CD1c-positive myeloid dendritic cell (primary cell): ENCODE measurements at regions not wholly inside any gene's neighbourhood (a gene's known extent, or its start where the extent isn't known, plus 50 kb on each side); places are given as distances from the start of the nearest gene placed in this dataset.

ENCODE experiments used
- DNase-seq: peaks from one replicate; pipeline ENCODE4 v3.0.0-alpha.2; 2016; ENCODE audit errors: extremely low spot score

DNA sequence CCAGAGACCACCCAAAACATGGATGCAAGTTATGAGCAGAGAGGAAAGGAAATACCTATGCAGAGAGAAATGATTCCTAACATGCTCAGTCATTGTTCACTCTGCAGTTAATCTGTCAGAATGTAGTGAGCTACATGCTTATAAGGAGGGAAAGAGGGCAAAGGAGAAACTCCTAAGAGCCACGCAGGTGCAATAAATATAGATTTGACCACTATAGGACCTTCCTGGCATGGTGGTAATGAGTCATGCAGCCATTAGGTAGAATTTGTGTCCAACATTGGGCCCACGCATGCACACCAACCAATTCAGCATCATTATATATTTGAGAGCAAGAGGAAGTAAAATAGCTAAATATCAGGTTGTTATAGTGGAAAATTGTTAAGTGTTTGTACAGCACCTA is 699.9 kb downstream of the DSC3 start:
- no peak for DNase-seq

DNA sequence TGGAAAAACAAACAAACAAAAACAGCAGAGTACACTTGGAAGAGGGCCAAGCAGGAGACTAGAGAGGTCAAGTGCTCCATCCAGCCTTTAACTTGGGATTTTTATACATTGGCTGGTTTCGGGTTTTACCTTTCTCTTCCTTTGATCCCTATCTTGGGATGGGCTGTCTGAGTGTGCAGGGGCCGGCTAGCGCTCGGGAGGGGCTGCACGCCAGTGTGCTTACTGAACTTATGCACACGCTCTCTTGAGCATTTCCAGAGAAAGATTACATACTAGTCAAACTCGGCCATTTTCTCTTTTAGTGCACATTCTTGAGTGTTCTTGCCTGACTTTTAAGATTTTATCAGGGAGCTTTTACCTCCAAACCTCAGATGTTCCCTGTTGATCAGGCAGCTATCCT is 707.8 kb downstream of the DSC3 start:
- DNase-seq, result no peak

DNA sequence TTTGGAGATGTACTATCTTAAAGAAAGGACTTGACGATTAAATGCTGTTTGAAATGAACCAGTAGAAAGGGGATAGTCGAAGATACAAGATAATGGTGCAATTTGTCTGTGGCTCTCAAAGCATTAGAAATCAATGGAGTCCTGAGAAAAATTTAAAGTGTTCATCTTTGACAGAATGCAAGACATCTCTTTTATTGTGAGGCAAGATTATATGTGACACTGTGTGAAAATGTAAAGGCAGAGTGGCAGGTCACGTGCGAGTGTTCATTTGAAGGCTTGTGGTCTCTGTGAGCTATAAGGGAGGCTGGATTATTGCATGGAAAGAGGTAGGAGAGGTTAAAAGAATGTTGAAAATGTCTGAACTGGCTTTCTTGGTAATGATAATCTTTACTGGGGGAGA is 709.2 kb downstream of the DSC3 start:
- no peak for DNase-seq

DNA sequence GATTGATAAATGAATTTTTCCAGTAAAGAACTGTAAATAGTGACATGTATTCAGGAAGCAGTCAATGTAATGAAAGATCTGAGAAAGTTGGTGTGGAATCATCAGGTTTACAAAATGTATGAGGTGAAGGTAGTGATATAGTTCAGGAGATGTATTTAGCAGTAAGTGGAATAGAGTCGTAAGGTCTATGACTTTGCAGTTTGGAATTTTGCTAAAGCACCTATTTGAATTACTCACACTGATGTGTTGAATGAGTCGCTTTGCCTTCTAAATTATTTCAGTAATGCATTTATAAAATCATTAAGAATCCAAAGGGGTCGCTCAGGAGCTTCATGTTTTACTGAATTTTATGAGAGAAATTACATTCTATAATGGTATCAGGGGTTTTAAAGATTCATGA is 713.7 kb downstream of the DSC3 start:
- no peak for DNase-seq

DNA sequence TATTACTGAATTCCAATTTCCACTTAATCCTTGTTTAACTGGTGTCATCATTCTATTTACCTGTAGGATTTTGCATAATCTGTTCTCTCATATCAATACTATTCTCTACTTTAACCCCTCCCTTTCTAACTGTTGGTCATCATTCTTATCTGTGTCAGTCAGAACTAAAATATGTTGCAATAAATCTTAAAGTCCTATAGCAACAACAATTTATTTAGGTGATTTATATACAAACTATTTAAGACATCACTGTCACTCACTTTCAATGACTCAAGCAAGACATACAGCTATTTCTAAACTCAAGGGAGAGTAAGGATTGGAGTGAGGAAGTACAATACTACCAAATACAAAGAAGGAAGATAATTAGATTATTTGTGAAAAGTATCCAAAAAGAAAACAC is 740.4 kb downstream of the DSC3 start:
- DNase-seq, result no peak

DNA sequence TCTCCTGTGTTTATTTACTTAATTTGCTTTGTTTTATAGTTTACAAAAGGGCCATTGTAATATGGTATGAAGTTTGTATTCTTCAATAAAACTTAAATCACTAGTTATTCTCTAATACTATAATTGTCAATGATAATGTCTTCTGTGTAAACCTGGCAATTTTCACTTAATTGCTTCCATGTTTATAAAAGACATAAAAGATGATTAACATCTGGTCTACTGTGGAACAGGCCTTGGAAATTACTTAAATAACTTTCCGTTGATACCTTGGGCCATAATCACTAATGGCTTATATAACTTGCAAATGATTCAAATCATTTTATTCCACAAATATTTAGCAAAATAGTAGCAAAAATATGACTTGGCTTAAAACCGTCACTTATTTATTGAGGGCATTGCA is 743.8 kb downstream of the DSC3 start:
- DNase-seq, result no peak

DNA sequence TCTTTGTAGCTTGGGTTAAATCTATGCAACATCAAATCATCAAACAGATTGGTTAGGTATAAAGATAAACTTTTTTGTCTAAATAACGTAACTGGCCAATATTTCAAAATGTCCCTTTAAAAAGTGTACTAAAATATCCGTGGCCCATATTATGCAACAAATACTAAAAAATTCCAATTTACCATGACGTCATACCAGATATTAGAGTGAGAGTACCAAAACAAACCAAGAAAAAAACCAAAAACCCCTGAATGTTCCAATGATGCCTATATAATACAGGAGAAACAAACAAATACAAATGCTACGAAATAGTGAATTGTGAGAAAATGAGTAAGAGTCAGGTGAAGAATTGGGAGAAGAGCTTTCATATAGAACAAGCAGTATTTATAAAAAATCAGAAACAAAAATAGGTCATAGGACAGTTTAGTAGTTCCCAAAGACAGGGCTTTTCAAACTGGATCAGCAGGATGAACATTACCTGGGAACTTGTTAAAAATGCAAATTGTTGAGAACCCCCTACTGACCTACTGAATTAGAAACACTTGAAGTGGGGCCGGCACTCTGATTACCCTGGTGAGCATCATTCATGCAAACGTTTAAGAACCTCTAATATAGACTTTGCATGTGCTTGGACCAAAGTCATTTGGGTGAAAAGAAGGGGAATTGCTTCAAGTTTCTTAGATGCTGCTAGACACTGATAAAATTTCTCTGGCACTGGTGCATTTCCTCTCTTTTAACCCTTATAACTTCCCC is 753.7 kb downstream of the DSC3 start:
- DNase-seq, result no peak

DNA sequence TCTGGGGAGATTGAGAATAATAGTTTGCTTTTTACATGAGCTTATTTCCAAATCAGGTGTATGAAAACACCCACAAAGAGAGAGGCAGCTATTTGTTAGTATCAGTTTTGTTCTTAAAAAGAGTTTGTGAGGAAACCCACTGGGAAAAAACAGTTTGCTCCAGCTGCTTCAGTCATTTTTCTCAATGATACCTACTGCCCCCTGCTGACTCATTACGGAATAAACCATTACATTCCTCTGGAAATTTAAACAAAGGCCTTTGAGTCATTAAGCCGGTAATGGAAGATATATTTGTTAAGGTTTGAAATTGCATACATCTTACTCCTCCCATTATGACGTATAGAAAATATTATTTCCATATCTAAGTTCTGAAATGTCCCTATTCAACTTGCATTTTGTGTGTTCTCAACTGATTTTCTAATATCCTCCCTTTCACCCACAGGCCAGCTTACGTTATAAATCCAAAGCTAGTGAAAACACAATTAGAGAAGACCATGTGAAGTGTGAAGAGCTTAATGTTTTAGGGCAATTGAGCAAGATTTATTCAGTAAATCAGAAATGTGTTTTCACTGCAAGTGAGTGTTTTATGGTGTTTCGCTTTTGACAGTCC is 761.6 kb downstream of the DSC3 start:
- peak; percentile 34 for DNase-seq

DNA sequence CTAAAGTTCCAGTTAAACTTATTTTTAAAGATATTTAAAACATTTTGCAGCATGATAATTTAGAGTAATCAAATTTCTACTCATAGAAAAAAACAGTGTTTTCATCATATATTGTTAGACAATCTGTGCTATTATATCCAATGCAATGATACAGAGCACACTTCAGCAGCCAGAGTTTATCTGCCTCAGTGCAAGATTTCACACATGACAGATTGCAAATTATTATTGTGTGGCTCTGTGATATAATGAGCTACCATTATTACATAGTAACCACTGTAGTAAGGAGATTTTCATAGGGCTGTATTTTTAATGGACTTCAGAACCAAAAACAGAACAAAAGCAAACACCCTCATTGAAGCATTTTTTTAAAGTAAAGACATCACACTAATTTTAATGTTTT is 762.4 kb downstream of the DSC3 start:
- DNase-seq, result no peak

DNA sequence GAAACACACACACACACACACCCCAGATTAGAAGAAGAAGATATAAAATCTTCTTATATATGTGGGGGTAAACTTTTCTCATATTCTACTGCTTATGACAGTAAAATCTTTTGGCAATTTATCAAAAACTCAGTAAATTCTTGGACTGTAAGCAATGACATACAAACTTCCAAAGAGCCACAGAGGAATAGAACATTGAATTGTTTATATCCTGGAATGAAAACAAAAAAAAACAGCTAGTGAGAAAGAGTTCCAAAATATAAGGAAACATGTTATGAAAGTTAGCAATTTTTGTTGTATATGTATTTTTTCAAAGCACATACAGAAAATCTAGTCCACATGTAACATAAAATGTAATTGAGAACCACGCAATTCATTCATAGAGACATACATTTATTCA is 764.9 kb downstream of the DSC3 start:
- DNase-seq, result no peak

DNA sequence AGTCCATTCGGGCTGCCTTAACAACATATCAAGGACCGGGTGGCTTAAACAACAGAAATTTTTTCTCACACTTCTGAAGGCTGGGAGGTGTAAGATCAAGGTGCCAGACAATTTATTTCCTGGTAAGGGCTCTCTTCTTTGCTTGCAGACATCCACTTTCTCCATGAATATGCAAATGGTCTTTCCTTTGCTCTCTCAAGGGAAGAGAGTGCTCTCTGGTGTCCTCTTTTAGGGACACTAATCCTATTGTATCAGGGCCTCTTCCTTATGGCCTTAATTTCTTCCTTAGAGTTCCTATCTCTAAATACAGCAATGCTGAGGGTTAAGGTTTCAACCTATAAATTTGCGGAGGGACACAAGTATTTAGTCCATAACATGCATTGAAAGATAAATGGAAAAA is 770.8 kb downstream of the DSC3 start:
- no peak for DNase-seq

DNA sequence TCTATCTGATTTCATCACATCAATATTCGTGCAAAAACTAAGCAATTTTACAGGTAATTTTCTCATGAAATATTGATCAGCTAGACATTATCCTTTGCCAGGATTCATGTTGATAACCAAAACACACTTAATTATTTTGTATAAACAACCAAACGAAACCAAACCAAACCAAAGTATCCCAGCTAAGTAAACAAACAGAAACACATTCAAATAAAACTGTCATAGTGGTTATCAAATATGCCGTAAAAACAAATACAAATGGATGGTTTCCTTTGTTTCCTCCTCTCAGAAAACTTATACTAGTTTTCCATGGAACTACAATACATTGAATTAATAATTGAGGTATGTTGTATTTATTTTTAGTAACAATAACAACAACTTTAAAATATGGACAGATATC is 777.4 kb downstream of the DSC3 start:
- DNase-seq, result no peak

DNA sequence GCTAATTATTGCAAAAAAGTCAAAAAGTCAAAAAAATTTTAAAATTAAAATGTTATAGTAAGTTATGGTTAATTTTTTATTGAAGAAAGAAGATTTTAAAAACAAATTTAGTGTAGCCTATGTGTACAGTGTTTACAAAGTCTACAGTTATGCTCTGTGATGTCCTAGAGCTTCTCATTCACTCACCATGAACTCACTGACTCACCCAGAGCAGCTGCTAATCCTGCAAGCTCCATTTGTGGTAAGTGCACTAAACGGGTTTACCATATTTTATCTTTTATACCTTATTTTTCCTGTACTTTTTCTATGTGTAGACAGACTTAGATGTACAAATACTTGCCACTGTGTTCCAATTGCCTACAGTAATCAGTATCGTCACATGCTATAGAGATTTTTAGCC is 788.2 kb downstream of the DSC3 start:
- no peak for DNase-seq

DNA sequence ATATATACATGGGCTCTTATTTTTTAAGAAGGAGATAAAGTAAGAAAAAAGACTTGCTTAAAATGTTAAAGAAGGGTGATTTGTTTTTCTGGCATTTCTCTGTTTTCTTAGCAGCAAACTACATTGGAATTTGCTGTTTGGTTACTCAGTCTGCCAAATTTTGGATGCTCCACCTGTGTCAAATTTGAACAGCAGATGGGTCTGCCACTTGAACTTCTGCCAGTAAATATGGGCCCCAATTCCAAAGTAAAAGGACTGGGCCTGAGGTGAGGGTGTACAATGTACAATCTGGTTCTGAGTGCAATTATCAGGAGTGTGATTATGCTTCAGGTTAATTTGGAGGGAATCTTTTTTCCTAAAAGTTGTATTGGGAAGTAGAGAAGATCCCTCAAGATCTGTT is 794.5 kb downstream of the DSC3 start:
- DNase-seq, result no peak

DNA sequence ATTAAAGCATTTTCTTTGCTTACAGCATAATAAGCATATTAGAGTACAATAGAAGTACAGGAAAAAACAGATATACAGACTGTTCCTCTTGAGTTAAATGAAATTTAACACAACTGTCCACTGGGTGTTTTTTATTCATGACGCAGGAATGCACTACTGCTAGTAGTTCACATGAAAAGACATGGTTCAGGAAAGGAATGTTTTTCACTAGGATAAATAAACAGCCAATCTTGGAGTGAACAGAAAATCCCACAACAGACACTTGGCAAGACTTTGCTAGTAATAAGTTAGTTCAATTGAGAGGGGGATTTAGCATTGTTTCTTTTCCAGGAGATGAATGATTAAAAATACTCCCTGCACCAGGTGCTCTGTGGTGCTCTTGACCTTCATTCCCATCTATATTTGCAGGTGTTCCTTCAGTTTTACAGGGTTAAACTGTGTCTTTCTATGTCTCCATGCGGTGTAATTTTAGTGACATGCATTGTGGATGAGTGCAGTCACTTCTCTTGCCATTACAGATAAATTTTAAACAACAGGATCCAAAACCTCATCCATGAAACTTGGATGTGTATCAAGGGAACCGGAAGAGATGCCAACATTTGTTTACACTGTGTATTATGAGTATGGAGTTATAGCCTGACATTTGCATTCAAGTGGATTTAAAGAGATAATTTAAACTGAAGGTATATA is 796.6 kb downstream of the DSC3 start:
- no peak for DNase-seq

DNA sequence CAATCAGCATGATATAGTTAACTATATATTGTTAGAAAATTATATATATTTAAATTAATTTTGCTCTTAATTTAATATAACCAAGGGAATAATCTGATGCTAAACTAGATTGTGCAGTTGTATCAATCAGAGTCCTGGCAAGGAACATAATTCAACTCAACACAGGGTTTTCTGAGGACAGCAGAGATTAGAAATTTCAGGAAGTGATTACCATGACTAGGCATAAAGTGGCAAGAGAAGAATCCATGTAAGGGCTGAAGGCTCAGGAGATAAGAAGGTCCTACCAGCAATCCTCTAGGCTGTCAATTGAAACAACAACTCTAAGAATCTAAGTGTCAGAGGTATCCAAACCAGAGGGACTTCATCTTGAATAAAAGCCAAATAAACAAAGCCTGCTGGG is 807.8 kb downstream of the DSC3 start:
- no peak for DNase-seq

DNA sequence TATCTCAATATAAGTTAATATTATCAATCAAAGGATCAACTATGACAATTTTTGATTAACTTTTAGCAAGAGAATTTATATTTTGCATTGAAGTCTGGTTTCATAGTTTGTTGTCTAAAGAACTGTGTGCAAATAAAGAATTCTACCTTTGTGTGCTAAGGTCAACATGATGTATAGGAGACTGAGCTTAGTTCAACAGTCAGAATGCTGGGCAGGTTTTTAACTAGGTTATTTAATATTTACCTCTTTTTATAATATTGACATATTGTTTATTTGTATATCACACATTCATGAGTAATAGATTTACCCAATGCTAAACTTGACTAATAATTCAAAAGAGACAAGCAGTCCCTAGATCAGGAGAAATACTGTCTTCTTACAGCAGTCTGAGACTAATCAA is 831.4 kb downstream of the DSC3 start:
- no peak for DNase-seq

DNA sequence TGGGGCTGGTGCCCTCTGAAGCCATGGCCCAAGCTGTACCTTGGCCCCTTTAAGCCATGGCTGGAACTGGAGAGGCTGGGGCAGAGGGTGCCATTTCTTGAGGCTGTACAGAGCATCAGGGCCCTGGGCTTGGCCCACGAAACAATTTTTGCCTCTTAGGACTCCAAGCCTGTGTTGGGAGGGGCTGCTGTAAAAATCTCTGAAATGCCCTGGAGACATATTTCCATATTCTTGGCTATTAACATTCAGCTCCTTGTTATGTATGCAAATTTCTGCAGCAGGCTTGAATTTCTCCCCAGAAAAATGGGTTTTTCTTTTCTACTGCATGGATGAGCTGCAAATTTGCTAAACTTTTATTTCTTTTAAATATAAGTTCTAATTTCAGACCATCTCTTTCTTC is 834.0 kb downstream of the DSC3 start:
- no peak for DNase-seq

DNA sequence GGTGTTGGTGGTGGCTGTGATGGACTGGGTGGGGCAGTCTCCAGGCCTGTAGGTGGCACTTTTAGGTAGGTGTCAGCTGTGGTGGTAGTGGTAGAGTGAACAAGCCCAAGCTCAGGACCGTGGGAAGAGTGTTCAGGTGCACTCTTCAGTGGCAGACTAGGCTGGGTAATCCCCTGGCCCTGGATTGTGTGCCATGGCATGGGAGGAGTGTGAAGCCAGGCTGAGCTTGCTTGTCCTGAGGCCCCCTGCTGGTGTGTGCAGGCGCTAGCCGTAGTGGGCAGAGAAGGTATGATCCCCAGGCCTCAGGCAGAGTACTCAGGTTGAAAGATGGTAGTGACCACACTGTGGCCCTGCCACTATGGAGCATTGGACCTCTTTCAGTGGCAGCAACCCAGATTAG is 850.3 kb downstream of the DSC3 start:
- DNase-seq, result no peak

DNA sequence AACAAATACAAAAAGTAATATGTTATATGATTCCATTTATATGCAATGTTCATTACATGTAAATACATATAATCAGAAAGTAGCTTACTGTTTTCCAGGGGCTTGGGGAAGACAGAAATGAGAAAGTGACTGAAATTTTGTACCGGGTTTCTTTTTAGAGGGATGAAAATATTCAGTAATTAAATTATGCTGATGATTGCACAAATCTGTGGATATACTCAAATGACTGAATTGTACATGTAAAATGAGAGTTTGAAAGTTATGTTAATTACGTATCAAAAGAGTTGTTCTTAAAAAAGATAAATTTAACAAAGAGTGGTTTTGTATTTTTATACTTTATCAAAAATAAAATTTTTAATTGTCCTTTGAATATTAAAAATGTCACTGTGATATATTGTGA is 856.3 kb downstream of the DSC3 start:
- no peak for DNase-seq

DNA sequence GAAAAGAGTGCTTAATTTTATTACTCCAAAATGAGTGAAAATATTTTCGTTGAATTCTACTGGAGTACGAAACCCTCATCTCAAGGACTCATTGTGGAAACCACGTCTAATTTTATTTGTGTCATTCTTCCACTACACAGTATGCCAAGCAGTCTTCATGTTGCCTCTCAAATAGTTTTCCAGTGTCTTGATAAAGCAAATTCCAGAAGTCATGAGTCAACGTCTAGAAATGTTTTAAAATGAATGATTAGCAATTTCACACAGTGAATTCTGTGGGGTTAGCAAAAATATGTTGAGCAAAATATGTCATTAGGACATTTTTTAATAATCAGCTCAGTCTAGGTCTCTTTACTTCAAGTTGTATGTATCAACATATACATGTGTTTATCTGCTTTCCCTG is 865.5 kb downstream of the DSC3 start:
- no peak for DNase-seq

DNA sequence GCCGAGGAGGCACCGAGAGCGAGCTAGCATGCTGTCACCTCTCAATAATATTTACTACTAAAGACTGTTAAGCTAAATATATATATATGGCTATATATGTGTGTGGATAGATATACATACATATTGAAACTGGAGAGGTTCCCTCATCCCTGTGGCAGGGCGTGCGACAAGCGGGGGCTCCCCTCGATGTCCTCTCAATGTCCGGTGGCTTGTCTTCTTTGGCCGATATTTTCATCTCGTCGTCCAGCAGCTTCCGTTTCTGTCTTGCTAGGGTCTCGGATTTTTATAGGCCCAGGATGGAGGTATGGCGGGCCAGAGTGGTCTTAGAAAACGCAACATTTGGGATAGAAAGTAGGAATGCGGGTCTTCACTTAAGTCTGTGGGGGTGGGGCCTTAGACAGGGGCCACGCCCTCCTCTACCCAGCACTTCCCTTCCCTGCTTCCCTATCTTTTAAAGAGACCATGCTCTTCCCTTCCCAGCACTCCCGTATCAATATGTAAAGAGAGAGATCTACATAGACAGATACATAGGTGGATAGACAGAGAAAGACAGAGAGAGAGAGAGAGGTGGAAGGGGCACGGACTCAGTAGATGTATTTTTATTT is 866.8 kb downstream of the DSC3 start:
- no peak for DNase-seq

DNA sequence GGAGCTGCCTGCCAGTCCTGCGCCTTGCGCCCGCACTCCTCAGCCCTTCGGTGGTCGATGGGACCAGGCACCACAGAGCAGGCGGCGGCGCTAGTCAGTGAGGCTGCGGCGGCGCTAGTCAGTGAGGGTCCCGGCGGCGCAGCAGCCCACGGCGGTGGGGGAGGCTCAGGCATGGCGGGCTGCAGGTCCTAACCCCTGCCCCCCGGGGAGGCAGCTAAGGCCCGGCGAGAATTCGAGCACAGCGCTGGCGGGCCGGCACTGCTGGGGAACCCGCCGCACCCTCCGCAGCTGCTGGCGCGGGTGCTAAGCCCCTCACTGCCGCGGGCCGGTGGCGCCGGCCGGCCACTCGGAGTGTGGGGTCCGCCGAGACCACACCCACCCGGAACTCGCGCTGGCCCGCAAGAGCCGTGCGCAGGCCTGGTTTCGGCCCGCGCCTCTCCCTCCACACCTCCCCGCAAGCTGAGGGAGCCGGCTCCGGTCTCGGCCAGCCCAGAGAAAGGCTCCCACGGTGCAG is 867.4 kb downstream of the DSC3 start:
- DNase-seq, result no peak
